ENCODE measurements at regions not wholly inside any gene's neighbourhood (a gene's known extent, or its start where the extent isn't known, plus 50 kb on each side); places are given as distances from the start of the nearest gene placed in this dataset.

GRCh38 chr6:132142308-132142707 is 191.1 kb upstream of the CCN2 start:
- DNase-seq (ENCODE audit: insufficient read length, low spot score) (no peak), FAIRE-seq (no peak)
- no peak for TF ChIP-seq POLR2A (IDR thresholded peaks at IDR 0.05; ENCODE audit: low read depth, low read length)

GRCh38 chr6:132140189-132140588 is 189.0 kb upstream of the CCN2 start:
- DNase-seq (ENCODE audit: insufficient read length, low spot score), result no peak
- TF ChIP-seq POLR2A (IDR thresholded peaks at IDR 0.05; ENCODE audit: low read depth, low read length), result no peak
- FAIRE-seq, result no peak

DNA sequence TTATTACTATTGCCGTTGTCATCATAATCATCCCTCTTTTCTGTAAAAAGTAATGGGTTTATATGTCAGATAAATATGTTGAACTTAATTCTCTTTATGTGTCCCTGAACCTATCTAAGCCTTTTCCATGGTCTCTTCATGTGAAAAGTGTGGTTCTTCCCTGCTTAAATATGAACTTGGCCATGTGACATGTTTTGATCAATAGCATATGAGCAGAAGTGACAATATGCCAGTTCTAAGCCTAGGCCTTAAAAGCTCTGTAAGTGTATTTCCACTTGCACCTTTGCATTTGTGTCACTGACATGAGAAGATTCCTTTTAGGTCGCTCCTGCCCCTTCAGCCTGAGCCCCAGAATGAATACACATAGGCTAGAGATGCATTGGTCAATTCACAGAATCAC is 188.4 kb upstream of the CCN2 start:
- FAIRE-seq (no peak), DNase-seq (ENCODE audit: insufficient read length, low spot score) (no peak)
- TF ChIP-seq POLR2A (IDR thresholded peaks at IDR 0.05; ENCODE audit: low read depth, low read length), result no peak

- no peak for TF ChIP-seq POLR2A (IDR thresholded peaks at IDR 0.05; ENCODE audit: low read depth, low read length)
- no peak for DNase-seq (ENCODE audit: insufficient read length, low spot score)
- no peak for FAIRE-seq
Observed at GRCh38 chr6:132136981-132137380, 185.8 kb upstream of the CCN2 start.

- no peak for DNase-seq (ENCODE audit: insufficient read length, low spot score)
- no peak for TF ChIP-seq POLR2A (IDR thresholded peaks at IDR 0.05; ENCODE audit: low read depth, low read length)
- no peak for FAIRE-seq
Observed at GRCh38 chr6:132135409-132135808, 184.2 kb upstream of the CCN2 start.

DNA sequence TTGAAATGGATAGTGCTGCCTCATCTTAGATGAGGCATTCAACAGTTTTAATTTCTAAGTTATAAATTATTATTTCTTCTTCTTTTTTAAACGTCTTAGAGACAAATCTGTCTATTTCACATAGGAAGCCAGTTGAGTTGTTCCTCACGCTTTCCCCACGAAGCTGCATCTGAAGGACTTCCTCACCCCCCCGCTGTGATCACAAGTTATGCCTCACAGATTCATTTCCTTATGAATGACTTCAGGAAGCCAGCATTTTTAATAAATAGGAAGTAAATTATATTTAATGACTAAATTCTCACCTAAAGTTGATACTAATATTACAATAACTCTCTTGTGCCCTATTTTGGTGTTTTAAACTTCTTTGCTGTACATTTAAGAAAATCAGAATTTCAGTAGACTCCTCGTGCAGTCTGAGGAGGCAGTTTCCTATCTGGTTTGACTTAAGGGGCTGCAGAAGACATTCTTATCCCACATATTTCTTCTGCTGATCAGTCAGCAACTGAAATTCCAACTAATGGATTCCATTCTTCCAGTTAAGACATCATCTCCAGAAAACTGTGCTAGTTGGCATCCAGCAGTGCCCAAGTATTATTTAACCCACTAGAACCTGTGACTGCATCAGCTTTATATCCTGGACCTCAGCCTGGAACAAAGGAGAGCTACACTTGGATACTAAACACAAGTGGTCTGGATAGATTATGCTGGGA is 182.7 kb upstream of the CCN2 start:
- no peak for FAIRE-seq
- no peak for DNase-seq (ENCODE audit: insufficient read length, low spot score)
- TF ChIP-seq POLR2A (IDR thresholded peaks at IDR 0.05; ENCODE audit: low read depth, low read length), result no peak

GRCh38 chr6:132132924-132133639 is 181.9 kb upstream of the CCN2 start:
- FAIRE-seq (no peak), DNase-seq (ENCODE audit: insufficient read length, low spot score) (no peak)
- TF ChIP-seq POLR2A (IDR thresholded peaks at IDR 0.05; ENCODE audit: low read depth, low read length), result no peak

- DNase-seq (ENCODE audit: insufficient read length, low spot score), result no peak
- no peak for TF ChIP-seq POLR2A (IDR thresholded peaks at IDR 0.05; ENCODE audit: low read depth, low read length)
- FAIRE-seq, result no peak
Observed at GRCh38 chr6:132132422-132132821, 181.2 kb upstream of the CCN2 start.

GRCh38 chr6:132131758-132132157 is 180.6 kb upstream of the CCN2 start:
- no peak for TF ChIP-seq POLR2A (IDR thresholded peaks at IDR 0.05; ENCODE audit: low read depth, low read length)
- FAIRE-seq, result peak; percentile 91
- peak; percentile 30 for DNase-seq (ENCODE audit: insufficient read length, low spot score)

- FAIRE-seq (no peak), DNase-seq (ENCODE audit: insufficient read length, low spot score) (no peak)
- no peak for TF ChIP-seq POLR2A (IDR thresholded peaks at IDR 0.05; ENCODE audit: low read depth, low read length)
Observed at GRCh38 chr6:132131351-132131750, 180.2 kb upstream of the CCN2 start.

DNA sequence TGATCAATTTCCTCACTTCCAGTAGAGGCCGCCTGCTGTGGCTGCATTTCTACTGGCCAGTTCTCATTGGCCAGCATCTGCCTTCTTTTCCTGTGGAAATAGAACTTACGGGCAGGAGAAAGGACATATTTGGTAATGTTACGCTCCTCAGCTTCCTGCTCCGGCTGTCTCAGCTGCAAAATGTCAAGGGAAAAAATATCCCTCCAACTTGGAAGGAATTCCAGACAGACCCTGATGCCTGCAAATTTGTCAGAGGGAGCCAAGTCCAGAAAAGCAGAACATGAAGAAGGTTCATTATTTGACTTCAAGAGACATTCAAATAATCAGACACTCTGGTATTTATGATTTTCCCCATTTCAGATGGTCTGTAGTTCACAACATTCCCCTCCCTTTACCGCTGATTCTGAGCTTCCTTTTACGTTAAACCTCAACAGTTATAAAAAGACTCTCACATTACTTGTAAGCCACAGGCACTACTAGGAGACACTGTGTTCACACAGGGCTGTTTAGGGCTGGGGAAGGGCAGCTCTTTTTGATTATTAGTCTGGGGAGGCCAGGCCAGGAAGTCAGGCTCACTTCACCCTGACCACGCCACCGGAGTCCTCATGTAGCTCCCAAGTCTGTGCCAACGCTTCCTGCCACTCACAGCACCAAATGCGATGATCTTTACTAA is 179.6 kb upstream of the CCN2 start:
- FAIRE-seq, result no peak
- no peak for TF ChIP-seq POLR2A (IDR thresholded peaks at IDR 0.05; ENCODE audit: low read depth, low read length)
- DNase-seq (ENCODE audit: insufficient read length, low spot score), result no peak

- no peak for FAIRE-seq
- DNase-seq (ENCODE audit: insufficient read length, low spot score), result no peak
- no peak for TF ChIP-seq POLR2A (IDR thresholded peaks at IDR 0.05; ENCODE audit: low read depth, low read length)
Observed at GRCh38 chr6:132128424-132128823, 177.3 kb upstream of the CCN2 start.

DNA sequence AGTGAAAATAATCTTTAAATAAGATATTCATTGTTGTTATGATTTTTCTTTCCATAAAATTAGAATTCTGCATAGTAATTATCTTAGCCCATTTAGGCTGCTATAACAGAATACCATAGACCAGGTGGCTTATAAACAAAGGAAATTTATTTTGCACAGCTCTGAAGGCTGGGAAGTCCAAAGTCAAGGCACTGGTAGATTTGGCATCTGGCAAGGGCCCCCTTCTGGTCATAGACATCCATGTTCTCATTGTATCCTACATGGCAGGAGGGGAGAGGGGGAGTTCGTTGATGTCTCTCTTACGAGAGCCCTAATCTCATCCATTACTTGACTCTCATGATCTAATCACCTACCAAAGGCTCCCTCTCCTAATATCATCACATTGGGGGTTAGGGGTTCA is 175.0 kb upstream of the CCN2 start:
- no peak for TF ChIP-seq POLR2A (IDR thresholded peaks at IDR 0.05; ENCODE audit: low read depth, low read length)
- DNase-seq (ENCODE audit: insufficient read length, low spot score), result no peak
- no peak for FAIRE-seq

DNA sequence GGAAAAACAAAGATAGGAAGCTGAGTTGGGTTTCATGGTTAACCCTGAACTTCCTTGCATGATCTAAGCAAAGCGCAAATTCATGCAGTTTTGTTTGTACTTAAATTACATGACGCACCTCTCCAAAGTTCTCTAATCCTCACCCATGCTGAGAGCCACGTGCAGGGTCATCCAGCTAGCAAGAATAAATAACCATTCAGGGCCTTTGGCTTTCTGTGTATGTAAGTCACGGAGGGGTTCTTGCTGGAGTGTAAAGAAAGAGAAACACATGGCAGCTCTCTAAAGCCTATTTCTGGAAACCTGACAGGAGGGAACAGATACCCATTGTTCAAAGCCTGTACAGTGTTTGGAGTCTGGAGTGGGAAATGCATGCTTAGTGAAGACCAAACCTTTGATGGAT is 171.7 kb upstream of the CCN2 start:
- TF ChIP-seq POLR2A (IDR thresholded peaks at IDR 0.05; ENCODE audit: low read depth, low read length), result no peak
- peak; percentile 92 for FAIRE-seq
- DNase-seq (ENCODE audit: insufficient read length, low spot score), result no peak

GRCh38 chr6:132122176-132122575 is 171.0 kb upstream of the CCN2 start:
- TF ChIP-seq POLR2A (IDR thresholded peaks at IDR 0.05; ENCODE audit: low read depth, low read length), result no peak
- DNase-seq (ENCODE audit: insufficient read length, low spot score), result no peak
- no peak for FAIRE-seq

Measured in H54 (cell line).